H9 (cell line): ENCODE measurements at regions not wholly inside any gene's neighbourhood (a gene's known extent, or its start where the extent isn't known, plus 50 kb on each side); places are given as distances from the start of the nearest gene placed in this dataset.

Experiments used
- DNase-seq: peaks from one replicate; pipeline ENCODE4 v3.0.0-alpha.2; 2017
- H2AFZ ChIP-seq: one replicate; pipeline ENCODE4 v1.6.1; 2013; ENCODE audit warnings: mild to moderate bottlenecking, low read length, control low read depth, moderate library complexity
- H2AK5ac ChIP-seq: 2 replicates; pipeline ENCODE4 v1.6.1; 2013; ENCODE audit warnings: low read length, control low read depth, mixed read lengths; ENCODE audit not compliant: insufficient read length
- H2BK120ac ChIP-seq: one replicate; pipeline ENCODE4 v1.6.1; 2013; ENCODE audit warnings: low read depth, mild to moderate bottlenecking, low read length, control low read depth, inconsistent platforms; ENCODE audit not compliant: poor library complexity, severe bottlenecking
- H2BK12ac ChIP-seq: 2 replicates; pipeline ENCODE4 v1.6.1; 2013; ENCODE audit warnings: low read length, control low read depth, mixed read lengths, low read depth; ENCODE audit not compliant: insufficient read length
- H2BK15ac ChIP-seq: 2 replicates; pipeline ENCODE4 v1.6.1; 2013; ENCODE audit warnings: low read depth, low read length, control low read depth
- H2BK20ac ChIP-seq: one replicate; pipeline ENCODE4 v1.6.1; 2013; ENCODE audit warnings: low read depth, mild to moderate bottlenecking, low read length, control low read depth, inconsistent platforms; ENCODE audit not compliant: poor library complexity, severe bottlenecking
- H2BK5ac ChIP-seq: 2 replicates; pipeline ENCODE4 v1.6.1; 2013; ENCODE audit warnings: low read length, control low read depth, mixed read lengths; ENCODE audit not compliant: insufficient read length
- H3K14ac ChIP-seq: 2 replicates; pipeline ENCODE4 v1.6.1; 2013; ENCODE audit warnings: low read length, control low read depth; ENCODE audit not compliant: insufficient read depth
- H3K18ac ChIP-seq: 2 replicates; pipeline ENCODE4 v1.6.1; 2013; ENCODE audit warnings: low read depth, mild to moderate bottlenecking, mixed read lengths, low read length, control low read depth; ENCODE audit not compliant: insufficient read length
- H3K23ac ChIP-seq: 2 replicates; pipeline ENCODE4 v1.6.1; 2013; ENCODE audit warnings: low read length, control low read depth, mixed read lengths, low read depth; ENCODE audit not compliant: insufficient read length
- H3K23me2 ChIP-seq: 2 replicates; pipeline ENCODE4 v1.6.1; 2013; ENCODE audit warnings: low read depth, mild to moderate bottlenecking, mixed read lengths, low read length, control low read depth; ENCODE audit not compliant: insufficient read length, poor library complexity, severe bottlenecking
- H3K27ac ChIP-seq: 2 replicates; pipeline ENCODE4 v1.5.1; 2013; ENCODE audit warnings: low read length, control low read depth, mixed read lengths, low read depth; ENCODE audit not compliant: insufficient read length
- H3K27me3 ChIP-seq: 2 replicates; pipeline ENCODE4 v1.6.1; 2013; ENCODE audit warnings: low read length, control low read depth, inconsistent platforms; ENCODE audit not compliant: insufficient read depth
- H3K4ac ChIP-seq: 2 replicates; pipeline ENCODE4 v1.6.1; 2013; ENCODE audit warnings: low read depth, mild to moderate bottlenecking, control low read depth, inconsistent platforms, low read length, moderate library complexity
- H3K4me1 ChIP-seq: 2 replicates; pipeline ENCODE4 v1.6.1; 2013; ENCODE audit warnings: low read length, control low read depth, inconsistent platforms; ENCODE audit not compliant: insufficient read depth
- H3K4me2 ChIP-seq: 2 replicates; pipeline ENCODE4 v1.6.1; 2013; ENCODE audit warnings: low read length, control low read depth, mixed read lengths; ENCODE audit not compliant: insufficient read length, insufficient read depth
- H3K56ac ChIP-seq: 2 replicates; pipeline ENCODE4 v1.6.1; 2013; ENCODE audit warnings: low read depth, mild to moderate bottlenecking, mixed read lengths, low read length, control low read depth; ENCODE audit not compliant: insufficient read length
- H3K79me1 ChIP-seq: 2 replicates; pipeline ENCODE4 v1.6.1; 2013; ENCODE audit warnings: low read depth, mild to moderate bottlenecking, moderate library complexity, low read length, control low read depth, inconsistent platforms; ENCODE audit not compliant: insufficient read depth, poor library complexity, severe bottlenecking
- H3K79me2 ChIP-seq: 2 replicates; pipeline ENCODE4 v1.6.1; 2013; ENCODE audit warnings: low read length, control low read depth, inconsistent platforms; ENCODE audit not compliant: insufficient read depth
- H3K9ac ChIP-seq: 2 replicates; pipeline ENCODE4 v1.6.1; 2013; ENCODE audit warnings: low read length, control low read depth, mixed read lengths; ENCODE audit not compliant: insufficient read length; ENCODE audit errors: extremely low read depth
- H3K9me3 ChIP-seq: one replicate; pipeline ENCODE4 v1.6.1; 2013; ENCODE audit warnings: low read depth, low read length, inconsistent platforms; ENCODE audit not compliant: control insufficient read depth
- H3T11ph ChIP-seq: one replicate; pipeline ENCODE4 v1.6.1; 2013; ENCODE audit warnings: mild to moderate bottlenecking, low read length, control low read depth, inconsistent platforms
- H4K20me1 ChIP-seq: one replicate; pipeline ENCODE4 v1.6.1; 2013; ENCODE audit not compliant: control insufficient read depth, insufficient read length, insufficient read depth
- H4K5ac ChIP-seq: 2 replicates; pipeline ENCODE4 v1.6.1; 2013; ENCODE audit warnings: low read depth, mild to moderate bottlenecking, mixed read lengths, low read length, control low read depth; ENCODE audit not compliant: insufficient read length
- H4K8ac ChIP-seq: replicated peaks from 2 replicates; pipeline ENCODE4 v1.6.1; 2013; ENCODE audit warnings: low read length, control low read depth, mixed read lengths, low read depth; ENCODE audit not compliant: insufficient read length
- H4K91ac ChIP-seq: 2 replicates; pipeline ENCODE4 v1.6.1; 2013; ENCODE audit warnings: low read depth, mild to moderate bottlenecking, moderate library complexity, mixed read lengths, low read length, control low read depth; ENCODE audit not compliant: insufficient read length
- H3K27ac Mint-ChIP-seq, 3 experiments: 2 replicates in 2 of 3; 3 replicates in 1 of 3; pipeline ENCODE4 v1.8.0; 2020 to 2021; ENCODE audit warnings: mixed read lengths in 3 of 3, mild to moderate bottlenecking in 1 of 3, moderate library complexity in 1 of 3
- H3K27me3 Mint-ChIP-seq: 2 replicates; pipeline ENCODE4 v1.8.0; 2021; ENCODE audit warnings: low read depth, mild to moderate bottlenecking, moderate library complexity, mixed read lengths
- H3K36me3 Mint-ChIP-seq, 3 experiments: 2 replicates in 2 of 3; 3 replicates in 1 of 3; pipeline ENCODE4 v1.8.0; 2020 to 2021; ENCODE audit warnings: low read depth in 3 of 3, mixed read lengths in 3 of 3; ENCODE audit not compliant: insufficient read depth in 1 of 3
- H3K4me1 Mint-ChIP-seq, 2 experiments: 2 replicates each; pipeline ENCODE4 v1.8.0; 2020; ENCODE audit warnings: mixed read lengths in 2 of 2
- H3K4me3 Mint-ChIP-seq, 2 experiments: 2 replicates in 1 of 2; 3 replicates in 1 of 2; pipeline ENCODE4 v1.8.0; 2020 to 2021; ENCODE audit warnings: mild to moderate bottlenecking in 2 of 2, mixed read lengths in 2 of 2, moderate library complexity in 1 of 2
- H3K9me3 Mint-ChIP-seq, 2 experiments: 2 replicates in 1 of 2; 3 replicates in 1 of 2; pipeline ENCODE4 v1.8.0; 2020; ENCODE audit warnings: mild to moderate bottlenecking in 2 of 2, mixed read lengths in 2 of 2, moderate library complexity in 1 of 2
- CTCF ChIP-seq: fragments of 200-600 bp; sonication (generic); conservative IDR thresholded peaks from 3 replicates; pipeline ENCODE4 v1.8.0; 2021; ENCODE audit warnings: antibody characterized with exemption, mild to moderate bottlenecking
- WGBS: extraction: QIAGEN DNeasy Blood & Tissue Kit; methylation state at CpG from one replicate; pipeline ENCODE4 v1.1.7; 2013; ENCODE audit warnings: missing lambda C conversion rate, low lambda C conversion rate, mixed read lengths; ENCODE audit not compliant: insufficient read length; ENCODE audit errors: extremely low coverage; 5-methylcytosine and 5-hydroxymethylcytosine counted together

- H2BK5ac ChIP-seq, result no peak overlapping the region
- no peak overlapping the region for H2BK12ac ChIP-seq
- Mint-ChIP-seq H3K9me3 (peaks cover 91 to 98% of the 10 kb centered on the region in 2 experiments), H3K27me3 (peaks cover 2% of the 10 kb centered on the region; the same call in 1 of the 2 replicates), H3K27ac (no peak overlapping the region), H3K4me3 (no peak overlapping the region), H3K4me1 (no peaks in the 10 kb centered on the region), H3K36me3 (peaks cover 1 to 19% (median 4%) of the 10 kb centered on the region in 3 experiments; a peak in 5 of 7 replicates)
- no peaks in the 10 kb centered on the region for H4K20me1 ChIP-seq
- no peak overlapping the region for H2BK120ac ChIP-seq
- no peak overlapping the region for H4K91ac ChIP-seq
- H2BK15ac ChIP-seq, result no peak overlapping the region
- no peaks in the 10 kb centered on the region for H3K79me2 ChIP-seq
- H2AK5ac ChIP-seq, result no peak overlapping the region
- H3K9me3 ChIP-seq, result peaks cover 8% of the 10 kb centered on the region
- no peak overlapping the region for H3K23ac ChIP-seq
- H2AFZ ChIP-seq, result no peak overlapping the region
- no peaks in the 10 kb centered on the region for H3K4me1 ChIP-seq
- no peaks in the 10 kb centered on the region for H3K79me1 ChIP-seq
- DNase-seq, result no peak
- no peak overlapping the region for H3K14ac ChIP-seq
- TF ChIP-seq CTCF, result no peak
- H3K27me3 ChIP-seq, result no peaks in the 10 kb centered on the region
- H3K9ac ChIP-seq, result no peak overlapping the region
- no peak overlapping the region for H3K4ac ChIP-seq
- H3K56ac ChIP-seq, result no peak overlapping the region
- no peak overlapping the region for H3K4me2 ChIP-seq
- no peak overlapping the region for H3K18ac ChIP-seq
- no peak overlapping the region for H3T11ph ChIP-seq
- no peak overlapping the region for H2BK20ac ChIP-seq
- no peak overlapping the region for H3K27ac ChIP-seq
- no CpG with 5 or more reads among the region's 7 CpGs for WGBS
- H4K8ac ChIP-seq, result no peak overlapping the region
- no peak overlapping the region for H4K5ac ChIP-seq
- H3K23me2 ChIP-seq, result no peaks in the 10 kb centered on the region
Observed at GRCh38 chr7:153380636-153381035, 621.1 kb downstream of the ACTR3B start.
